ENCODE measurements at regions not wholly inside any gene's neighbourhood (a gene's known extent, or its start where the extent isn't known, plus 50 kb on each side); places are given as distances from the start of the nearest gene placed in this dataset.

DNA sequence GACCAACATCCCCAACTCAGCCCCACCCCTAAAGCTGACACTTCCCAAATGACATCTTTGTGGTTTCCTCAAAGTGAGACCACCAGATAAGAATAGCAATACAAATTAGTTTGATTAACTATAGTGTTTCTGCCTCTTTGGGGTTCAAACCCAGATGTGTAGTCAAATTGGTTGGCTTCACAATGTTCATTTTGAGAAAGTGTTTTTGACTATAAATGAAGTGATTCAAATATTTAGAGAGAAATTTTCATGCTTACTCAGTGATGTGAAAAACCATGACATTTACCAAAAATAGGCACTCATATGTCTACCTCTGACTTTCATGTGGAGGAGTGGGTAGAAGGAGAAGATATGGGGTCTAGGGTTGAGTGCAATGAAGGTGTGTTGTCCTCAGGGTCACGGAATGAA, 218.4 kb downstream of the BCAT1 start:
- TF ChIP-seq EZH2phosphoT487 (IDR thresholded peaks at IDR 0.05; ENCODE audit: low read depth) = no peak
- TF ChIP-seq, protein P1, sequence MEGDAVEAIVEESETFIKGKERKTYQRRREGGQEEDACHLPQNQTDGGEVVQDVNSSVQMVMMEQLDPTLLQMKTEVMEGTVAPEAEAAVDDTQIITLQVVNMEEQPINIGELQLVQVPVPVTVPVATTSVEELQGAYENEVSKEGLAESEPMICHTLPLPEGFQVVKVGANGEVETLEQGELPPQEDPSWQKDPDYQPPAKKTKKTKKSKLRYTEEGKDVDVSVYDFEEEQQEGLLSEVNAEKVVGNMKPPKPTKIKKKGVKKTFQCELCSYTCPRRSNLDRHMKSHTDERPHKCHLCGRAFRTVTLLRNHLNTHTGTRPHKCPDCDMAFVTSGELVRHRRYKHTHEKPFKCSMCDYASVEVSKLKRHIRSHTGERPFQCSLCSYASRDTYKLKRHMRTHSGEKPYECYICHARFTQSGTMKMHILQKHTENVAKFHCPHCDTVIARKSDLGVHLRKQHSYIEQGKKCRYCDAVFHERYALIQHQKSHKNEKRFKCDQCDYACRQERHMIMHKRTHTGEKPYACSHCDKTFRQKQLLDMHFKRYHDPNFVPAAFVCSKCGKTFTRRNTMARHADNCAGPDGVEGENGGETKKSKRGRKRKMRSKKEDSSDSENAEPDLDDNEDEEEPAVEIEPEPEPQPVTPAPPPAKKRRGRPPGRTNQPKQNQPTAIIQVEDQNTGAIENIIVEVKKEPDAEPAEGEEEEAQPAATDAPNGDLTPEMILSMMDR (IDR thresholded peaks at IDR 0.05; ENCODE audit: low read depth, low read length) = no peak

Data from OCI-LY3 (cell line).